Inflammatory macrophage treated with lipopolysaccharide for 1 hour (primary cell): ENCODE measurements at regions not wholly inside any gene's neighbourhood (a gene's known extent, or its start where the extent isn't known, plus 50 kb on each side); places are given as distances from the start of the nearest gene placed in this dataset.
"Not testable (repeated sequence)": the region's sequence is repeated elsewhere in the genome, so short reads cannot be mapped to it uniquely, and the experiment has no call there.

Experiments used
- DNase-seq, 2 donors: peaks; one replicate each; pipeline ENCODE4 v3.0.0-alpha.2; 2020 to 2022

GRCh38 chr16:22683258-22683657 is 130.7 kb upstream of the HS3ST2 start:
- no peak for DNase-seq

GRCh38 chr16:22683730-22684573 is 130.0 kb upstream of the HS3ST2 start:
- no peak for DNase-seq

DNA sequence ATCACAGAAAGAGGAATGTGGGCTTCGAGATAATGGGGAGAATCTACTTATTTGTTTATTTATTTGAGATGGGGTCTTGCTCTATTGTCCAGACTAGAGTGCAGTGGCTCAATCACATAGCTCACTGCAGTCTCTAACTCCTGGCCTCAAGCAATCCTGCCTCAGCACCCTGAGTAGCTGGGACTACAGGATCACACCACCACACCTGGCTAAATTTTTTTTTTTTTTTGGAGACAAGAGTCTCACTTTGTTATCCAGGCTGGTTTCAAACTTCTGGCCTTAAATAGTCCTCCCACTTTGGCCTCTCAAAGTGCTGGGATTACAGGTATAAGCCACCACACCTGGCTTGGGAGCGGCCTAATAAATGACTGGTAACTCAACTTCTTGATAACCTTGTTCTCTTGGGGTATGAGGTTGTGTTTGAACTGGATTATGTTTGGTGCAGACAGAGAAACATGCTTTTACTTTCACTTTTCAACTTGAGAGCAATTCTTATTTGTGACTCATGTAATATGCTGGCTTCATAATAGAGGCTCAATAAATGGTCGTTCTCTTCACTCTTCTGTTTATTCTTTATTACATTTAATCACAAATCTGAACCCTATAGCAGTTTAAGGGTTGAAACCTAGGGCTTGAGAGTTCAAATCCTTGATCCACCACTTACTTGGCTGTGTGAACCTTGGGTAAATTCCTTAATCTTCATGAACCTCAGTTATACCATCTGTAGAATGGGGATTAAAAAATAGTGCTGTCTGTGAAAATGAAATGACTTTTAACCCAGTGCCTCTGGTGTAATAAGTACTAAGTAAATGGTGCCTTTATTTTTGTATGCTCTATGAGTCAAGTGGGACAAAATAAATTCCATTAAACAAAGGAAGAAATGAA is 129.1 kb upstream of the HS3ST2 start:
- DNase-seq = peak in 1 of 2 donors; percentile 26

DNA sequence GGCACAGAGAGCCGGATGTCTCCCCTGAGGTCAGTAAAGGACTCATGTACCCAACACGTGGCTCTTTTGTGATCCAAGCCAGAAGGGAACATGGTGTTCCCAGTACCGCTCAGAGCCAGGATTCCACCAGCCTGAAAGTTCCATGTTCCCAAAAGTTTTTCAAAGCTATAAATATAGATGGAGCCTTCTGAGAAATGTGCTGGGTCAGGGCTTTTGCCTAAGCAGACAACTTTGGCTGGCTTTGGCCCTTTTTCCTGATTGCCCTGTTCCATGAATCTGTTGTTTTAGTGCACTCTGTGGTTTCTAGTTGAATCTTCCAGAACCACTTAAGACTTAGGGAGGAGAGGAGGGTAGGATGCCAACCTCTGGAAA is 128.5 kb upstream of the HS3ST2 start:
- no peak for DNase-seq

- DNase-seq = no peak
Observed at GRCh38 chr16:22687031-22687530, 126.9 kb upstream of the HS3ST2 start.

- no peak for DNase-seq
Observed at GRCh38 chr16:22688463-22688862, 125.5 kb upstream of the HS3ST2 start.

DNA sequence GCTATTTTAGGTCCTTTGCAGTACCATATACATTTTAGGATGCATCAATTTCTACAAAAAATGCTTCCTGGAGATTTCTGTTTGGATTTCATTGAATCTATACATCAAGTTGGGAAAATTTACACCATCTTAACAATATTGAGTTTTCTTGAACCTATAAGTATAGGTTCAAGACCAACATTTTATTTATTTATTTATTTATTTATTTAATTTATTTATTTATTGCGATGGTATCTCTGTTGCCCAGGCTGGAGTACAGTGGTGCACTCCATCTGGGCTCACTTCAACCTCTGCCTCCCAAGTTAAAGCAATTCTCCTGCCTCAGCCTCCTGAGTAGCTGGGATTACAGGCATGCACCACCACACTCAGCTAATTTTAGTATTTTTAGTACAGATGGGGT is 125.0 kb upstream of the HS3ST2 start:
- DNase-seq = no peak

DNA sequence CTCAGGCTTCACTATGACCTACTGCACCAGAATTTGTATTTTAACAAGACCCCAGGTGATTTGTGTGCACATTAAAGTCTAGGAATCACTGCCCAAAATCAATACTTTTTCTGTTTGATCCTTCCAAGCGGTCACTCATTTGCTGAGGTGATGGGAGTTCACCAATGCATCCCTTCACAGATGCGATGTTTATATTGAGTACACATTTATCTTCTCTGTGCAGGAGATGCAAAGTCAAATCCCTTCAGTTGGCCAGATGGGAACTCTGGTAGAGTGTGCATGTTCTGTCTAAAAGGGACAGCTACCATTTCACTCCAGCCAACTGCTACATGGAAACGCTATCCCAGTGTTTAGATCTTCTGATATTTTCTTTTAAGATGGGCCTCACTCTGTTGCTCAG is 122.6 kb upstream of the HS3ST2 start:
- DNase-seq = no peak

GRCh38 chr16:22692034-22692433 is 121.9 kb upstream of the HS3ST2 start:
- DNase-seq = no peak

DNA sequence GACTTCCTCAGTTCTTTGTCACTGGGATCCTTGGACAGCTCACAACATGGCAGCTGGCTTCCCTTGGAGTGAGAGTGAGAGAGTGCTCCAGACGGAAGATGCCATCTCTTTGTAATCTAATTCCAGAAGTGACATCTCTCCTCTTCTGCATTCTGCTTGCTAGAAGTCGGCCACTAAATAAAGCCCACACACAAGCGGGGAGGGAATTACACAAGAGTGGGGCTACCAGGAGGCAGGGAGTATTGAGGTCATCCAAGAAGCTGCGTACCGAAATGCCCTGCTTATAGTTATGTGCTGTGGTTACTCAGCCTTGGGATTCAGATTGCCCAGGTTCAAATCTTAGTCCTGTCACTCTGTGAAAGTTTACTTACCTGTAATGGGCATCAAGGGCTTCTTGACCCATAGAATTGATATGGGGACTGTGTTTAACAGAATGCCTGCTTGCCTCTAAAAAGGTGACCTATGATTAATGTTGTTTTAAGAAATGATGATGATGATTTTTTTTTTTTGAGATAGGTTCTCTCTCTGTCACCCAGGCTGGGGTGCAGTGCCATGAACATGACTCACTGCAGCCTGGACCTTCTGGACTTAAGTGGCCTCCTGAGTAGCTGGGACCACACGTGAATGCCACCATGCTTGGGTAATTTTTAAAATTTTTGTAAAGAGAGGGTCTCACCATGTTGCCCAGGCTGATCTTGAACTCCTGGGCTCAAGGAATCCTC is 120.9 kb upstream of the HS3ST2 start:
- peak; percentile 30 to 76 for DNase-seq

GRCh38 chr16:22693638-22694340 is 120.2 kb upstream of the HS3ST2 start:
- peak; percentile 43 to 63 for DNase-seq

DNA sequence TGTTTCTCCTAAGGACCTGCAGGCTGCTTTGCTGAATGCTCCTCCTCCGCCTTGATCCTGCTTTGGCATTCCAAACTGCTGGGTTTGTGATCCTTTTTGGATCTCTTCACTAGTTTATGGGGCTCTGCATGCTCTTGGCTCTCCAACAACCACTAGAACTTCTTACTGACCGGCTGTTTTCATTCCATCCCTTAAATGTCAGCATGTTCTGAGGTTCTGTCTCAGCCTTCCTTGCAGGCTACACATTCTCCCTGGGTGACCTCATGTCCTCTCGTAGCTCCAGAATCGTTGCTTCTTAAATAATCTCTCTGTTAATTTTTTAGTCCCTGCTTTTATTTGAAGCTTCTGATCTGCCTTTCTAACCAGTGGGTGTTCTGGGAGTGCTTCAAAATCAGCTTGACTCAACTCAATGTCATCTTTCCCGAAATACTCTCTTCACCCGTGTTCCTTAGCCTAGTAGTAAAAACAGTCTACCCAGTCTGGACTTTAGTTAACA is 119.0 kb upstream of the HS3ST2 start:
- DNase-seq = no peak

DNA sequence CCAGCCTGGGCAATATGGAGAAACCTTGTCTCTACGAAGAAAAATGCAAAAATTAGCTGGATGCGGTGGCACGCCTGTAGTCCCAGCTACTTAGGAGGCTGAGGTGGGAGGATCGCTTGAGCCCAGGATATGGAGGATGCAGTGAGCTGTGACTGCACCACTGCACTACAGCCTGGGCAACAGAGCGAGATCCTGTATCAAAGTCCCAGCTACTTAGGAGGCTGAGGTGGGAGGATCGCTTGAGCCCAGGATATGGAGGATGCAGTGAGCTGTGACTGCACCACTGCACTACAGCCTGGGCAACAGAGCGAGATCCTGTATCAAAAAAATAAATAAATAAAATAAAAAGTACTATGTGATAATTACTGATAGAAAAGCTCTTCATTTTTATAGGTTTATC is 118.2 kb upstream of the HS3ST2 start:
- DNase-seq = not testable (repeated sequence)

GRCh38 chr16:22699356-22699755 is 114.6 kb upstream of the HS3ST2 start:
- no peak for DNase-seq

DNA sequence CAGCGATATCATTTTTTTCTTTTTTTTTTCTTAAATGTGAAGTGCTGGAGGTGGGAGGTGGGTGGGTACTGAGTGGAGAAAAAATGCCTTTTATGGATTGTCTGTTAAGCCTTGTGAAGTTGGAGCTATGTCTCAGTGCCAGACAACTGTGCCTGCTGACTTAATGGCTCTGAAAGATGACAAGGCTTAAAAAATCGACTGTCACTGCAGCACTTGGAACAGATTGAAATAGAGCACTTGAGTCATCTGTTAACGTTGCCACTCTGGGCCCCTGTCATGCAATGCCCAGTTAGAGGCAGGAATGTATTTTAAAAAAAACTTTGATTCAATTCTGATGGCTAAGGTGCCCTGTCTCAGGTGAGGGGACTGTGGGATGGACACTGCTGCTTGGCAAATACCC is 108.2 kb upstream of the HS3ST2 start:
- DNase-seq = no peak

GRCh38 chr16:22710326-22710725 is 103.6 kb upstream of the HS3ST2 start:
- DNase-seq = no peak

DNA sequence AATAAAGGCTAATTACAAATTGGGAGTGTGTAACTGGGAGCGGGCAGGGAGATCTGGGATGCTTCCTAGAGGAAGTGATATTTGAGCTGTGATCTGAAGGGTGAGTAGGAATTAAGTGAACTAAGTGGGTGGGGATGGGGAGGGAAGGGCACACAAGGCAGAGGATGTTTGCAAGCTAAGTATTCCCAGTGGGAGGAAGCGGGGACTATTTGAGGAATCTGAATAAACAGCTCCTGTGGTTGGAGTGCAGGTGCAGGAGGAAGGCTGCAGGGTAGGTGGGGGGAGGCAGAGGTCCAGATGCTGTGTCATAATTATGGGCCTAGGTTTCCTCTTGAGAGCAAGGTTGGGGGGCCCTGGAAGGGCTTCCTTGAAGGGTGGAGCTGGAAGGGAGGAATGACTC is 102.1 kb upstream of the HS3ST2 start:
- DNase-seq = no peak

- DNase-seq = no peak
Observed at GRCh38 chr16:22712471-22712870, 101.5 kb upstream of the HS3ST2 start.

- DNase-seq = not testable (repeated sequence)
Observed at GRCh38 chr16:22718598-22718997, 95.4 kb upstream of the HS3ST2 start.

- DNase-seq = no peak
Observed at GRCh38 chr16:22719945-22720344, 94.0 kb upstream of the HS3ST2 start.

- DNase-seq = no peak
Observed at GRCh38 chr16:22721511-22722100, 92.4 kb upstream of the HS3ST2 start.
